ENCODE measurements at regions not wholly inside any gene's neighbourhood (a gene's known extent, or its start where the extent isn't known, plus 50 kb on each side); places are given as distances from the start of the nearest gene placed in this dataset.

DNA sequence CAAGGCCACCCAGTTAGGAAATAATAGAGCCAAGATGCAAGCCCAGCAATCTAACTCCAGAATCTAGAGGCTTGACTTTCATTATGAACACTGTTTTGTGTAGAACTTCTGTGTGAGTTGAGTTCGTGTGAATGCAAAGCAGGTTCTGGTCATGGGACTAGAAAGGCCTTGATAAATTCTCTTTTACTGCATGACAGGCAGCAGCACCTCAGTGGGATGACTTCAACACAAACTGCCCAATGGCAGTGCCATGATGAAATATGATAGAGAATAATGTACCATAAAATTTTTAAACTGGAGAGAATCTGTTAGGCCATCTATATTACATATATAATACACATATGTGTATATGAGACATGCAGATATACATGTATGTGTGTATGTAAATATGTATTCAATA lies 214.5 kb downstream of the KLF5 start:
- no peak for DNase-seq (ENCODE audit: low read depth in 2 of 2)

DNA sequence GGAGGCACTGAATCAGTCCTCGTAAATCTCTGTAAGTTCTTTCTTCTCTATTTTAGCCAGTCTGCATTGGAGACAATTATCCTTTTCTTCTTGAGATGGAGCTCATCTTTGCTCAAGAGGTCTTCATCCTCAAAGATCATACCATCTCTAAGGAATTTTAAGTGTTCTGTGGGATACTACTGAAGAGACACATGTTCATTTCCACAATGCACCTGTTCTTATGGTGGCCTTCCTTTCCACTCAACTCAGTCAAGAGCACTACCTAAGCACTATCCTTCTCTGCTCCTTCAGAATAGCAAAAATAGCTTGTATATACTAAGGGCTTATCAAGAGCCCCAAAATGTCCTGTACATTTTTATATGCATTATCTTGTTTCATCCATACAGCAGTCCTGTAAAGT lies 214.0 kb downstream of the KLF5 start:
- no peak for DNase-seq (ENCODE audit: low read depth in 2 of 2)

DNA sequence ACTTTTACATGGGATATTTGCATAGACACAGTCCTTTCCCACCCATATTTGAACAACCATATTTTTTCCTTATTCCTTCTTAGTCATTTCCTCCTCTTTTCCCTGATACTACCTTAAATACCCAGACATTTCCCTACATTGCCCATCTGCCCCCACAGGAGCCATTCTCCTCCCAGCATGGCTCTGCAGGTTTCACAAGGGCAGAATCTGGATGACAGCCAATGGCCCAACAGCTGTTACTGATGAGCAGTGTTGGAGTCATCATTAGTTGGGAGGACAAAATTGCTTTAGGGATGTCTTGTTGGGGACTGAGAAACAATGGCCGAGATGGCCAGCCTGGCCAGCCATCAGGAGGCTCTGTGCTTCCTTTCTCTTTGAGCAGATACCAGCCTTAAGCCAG lies 209.5 kb downstream of the KLF5 start:
- no peak for DNase-seq (ENCODE audit: low read depth in 2 of 2)

DNA sequence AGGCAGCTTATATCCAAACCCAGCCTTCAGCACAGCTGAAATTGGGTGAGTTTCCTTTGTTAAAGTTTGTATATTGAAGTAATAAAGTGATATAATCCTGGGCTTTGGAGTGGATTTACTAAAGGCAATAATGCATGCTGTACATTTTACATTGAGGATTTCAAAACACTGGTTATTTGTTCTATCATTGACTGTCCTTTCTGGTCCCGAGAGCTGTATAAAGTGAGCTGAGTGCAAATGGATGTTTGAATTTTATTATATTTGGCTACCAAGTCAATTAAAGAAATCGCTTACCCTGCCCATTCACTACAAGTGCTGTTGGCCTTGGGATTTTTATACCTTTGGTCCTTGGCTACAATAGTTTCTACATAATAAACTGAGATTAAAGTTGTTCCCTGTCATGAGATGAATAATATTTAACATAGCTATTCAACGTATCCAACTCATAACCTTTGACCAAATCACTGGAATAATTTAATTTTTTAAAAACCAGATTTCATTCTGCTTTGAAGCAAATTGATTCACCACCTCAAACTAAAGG lies 207.9 kb downstream of the KLF5 start:
- DNase-seq (ENCODE audit: low read depth in 2 of 2): no peak

DNA sequence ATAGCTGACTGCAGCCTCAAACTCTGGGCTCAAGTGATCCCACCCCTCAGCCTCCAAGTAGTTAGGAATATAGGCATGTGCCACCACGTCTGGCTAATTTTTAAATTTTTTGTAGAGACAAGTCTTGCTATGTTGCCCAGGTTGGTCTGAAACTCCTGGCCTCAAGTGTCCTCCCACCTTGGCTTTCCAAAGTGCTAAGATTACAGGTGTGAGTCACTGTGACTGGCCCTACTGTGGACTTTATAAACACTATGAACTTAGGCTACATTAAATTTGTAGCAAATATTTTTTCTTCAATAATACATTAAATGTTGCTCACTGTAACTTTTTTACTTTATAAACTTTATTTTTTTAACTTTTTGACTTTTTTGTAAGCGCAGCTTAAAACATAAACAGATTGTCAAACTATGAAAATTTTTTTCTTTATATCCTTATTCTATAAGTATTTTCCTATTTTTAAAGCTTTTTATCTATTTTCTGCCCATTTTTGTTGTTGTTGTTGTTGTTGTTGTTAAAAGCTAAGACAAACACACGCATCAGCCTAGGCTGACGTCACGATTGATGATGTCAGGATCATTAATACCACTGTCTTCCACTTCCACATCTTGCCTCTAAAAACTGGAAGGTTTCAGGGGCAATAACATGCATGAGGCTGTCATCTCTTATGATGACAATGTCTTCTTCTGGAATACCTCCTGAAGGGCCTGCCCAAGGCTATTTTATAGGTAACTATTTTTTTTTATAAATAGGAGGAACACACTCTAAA lies 204.2 kb downstream of the KLF5 start:
- DNase-seq (ENCODE audit: low read depth in 2 of 2): no peak

DNA sequence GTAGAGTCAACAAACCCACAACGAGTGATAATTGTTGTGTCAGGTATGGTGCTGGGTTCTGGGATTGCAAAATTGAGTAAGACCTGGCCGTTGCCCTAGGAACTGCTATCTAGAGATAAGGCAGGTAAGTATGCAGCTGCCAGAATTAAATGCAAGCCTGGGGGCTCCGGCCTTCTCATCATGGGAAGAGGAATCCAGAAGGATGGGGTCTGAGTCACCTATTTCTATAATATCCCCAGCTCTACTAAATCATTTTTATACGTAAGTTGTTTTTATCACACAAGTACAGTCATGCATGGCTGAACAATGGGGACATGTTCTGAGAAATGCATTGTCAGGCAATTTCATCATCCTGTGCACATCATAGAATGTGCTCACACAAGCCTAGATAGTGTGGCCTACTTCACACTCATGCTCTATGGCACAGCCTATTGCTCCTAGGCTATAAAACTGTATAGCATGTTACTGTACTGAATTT lies 203.0 kb downstream of the KLF5 start:
- DNase-seq (ENCODE audit: low read depth in 2 of 2): no peak

DNA sequence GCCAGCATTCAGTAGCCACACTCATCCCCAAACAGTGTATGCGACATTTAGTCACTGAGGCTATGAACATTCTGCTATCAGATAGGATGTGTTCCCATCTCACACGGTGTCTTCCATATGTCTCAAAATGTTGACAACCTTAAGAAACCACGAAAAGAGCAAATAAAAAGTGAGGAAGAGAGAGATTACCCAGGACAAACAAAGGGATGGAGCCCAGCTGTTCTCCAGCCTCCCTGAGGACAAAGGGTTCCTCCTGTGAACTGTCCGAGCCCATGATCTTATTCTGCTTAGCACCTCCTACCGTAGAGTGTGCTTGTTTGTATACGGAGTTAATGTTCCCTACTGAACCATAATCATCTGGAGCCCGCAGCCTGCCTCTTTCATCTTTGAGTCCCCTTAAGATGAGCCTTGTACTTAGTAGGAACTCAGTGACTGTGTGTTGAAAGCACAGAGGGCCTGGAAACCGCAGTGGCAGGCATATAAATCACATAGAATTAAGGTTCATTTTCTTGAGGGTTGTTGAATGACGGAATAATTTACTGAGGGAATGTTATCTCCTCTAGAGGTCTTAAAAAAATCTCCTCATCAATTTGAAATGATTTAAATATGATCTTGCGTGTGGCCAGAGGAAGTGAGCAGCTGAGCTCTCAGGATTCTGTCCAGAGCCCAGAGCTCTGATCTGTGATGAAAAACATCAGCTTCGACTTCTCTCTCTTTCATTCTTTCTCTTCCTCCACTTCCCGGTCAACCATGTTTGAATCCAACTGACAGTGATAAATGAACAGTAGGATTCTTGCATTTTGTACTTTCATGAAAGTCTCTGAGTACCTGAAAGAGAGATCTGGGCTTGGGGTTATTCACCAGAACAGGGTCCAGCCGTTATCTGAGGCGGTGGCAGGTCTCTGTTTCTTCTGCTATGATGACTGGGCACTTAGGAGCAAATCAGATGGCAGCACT lies 200.5 kb downstream of the KLF5 start:
- DNase-seq (ENCODE audit: low read depth in 2 of 2): no peak

DNA sequence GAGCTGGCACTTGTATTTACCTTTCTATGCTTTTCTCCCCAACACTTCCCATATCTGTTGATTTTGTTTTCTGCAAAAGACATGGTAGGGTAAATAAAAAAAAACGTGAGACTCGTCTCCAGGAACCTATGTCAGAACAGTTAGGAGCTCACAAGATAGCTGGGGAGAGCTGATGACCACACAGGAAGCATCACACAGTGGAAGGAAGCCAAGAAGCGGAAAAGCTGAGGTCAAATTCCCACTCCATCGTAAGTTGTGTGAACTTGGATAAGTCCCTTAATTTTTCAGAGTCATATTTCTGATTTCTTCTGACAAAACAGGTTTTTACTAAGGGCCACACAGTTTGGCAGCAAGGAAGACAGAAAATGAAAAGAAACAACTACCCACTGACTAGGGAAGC lies 199.6 kb downstream of the KLF5 start:
- DNase-seq (ENCODE audit: low read depth in 2 of 2): no peak

DNA sequence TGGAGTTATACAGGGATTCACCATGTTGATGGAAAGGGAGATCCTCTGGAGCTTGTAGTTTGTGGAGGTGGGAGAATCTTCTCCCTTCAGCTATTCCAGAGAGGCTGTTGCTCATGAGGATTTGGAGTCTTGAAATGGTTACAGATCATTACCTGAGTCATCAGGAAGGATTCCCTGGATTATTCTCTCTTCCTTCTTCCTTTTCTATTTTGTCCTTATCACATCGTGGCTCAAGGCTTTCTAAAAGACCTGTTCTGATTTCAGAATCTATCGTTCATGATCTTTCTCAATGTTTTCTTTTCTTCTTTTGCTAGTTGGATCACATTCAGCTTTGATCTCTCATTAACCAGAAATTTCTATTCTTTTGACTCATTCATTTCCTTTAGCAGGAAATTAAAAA lies 196.0 kb downstream of the KLF5 start:
- peak in 1 of 2 donors; percentile 12 for DNase-seq (ENCODE audit: low read depth in 2 of 2)

DNA sequence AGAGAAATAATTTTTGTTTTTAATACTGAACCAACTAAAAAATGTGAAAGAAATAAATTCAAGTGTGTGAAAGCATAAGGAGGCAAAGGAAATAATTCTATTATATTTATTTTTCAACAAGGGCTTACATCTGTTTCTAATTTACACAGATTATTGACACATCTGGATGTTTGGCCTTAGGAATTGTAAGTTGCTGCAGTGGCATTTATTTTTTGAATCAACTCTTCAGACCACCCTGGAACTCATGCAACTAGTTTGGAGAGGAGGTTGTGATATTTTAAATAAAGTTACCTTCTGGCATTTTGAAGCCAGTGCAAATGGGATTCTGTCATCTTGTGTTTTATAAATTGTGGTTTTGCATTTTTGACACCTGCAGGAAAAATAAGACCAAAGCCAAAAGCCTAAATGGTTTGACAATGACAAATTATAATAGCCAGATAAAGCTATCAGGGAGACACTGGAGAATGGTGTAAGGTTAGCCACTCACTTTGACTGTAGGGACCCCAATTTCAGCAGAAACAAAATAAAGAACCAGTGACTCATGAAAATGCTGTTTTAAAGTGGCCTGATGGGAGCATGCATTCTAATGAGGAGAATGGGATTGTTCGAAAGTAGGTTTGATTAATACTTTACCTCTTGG lies 192.9 kb downstream of the KLF5 start:
- no peak for DNase-seq (ENCODE audit: low read depth in 2 of 2)

DNA sequence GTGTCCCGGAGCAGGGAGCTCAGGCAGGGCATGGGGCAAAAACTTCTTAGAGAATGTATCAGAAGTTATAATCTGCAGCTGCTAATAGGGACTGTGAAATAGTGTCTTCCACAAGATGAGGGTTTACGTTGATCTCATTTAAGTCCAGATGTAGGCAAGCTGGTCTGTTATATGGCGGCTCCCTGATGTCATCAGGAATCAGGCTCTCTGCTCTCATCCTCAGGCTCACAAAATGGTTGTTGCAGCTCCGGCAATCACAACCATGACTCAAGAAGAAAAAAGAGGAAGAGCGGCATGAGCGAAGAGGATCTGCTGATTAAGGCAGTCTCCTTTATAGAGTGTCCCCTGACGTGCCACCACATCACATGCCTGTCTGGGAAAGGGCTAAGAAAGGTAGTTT lies 191.3 kb downstream of the KLF5 start:
- DNase-seq (ENCODE audit: low read depth in 2 of 2): no peak

DNA sequence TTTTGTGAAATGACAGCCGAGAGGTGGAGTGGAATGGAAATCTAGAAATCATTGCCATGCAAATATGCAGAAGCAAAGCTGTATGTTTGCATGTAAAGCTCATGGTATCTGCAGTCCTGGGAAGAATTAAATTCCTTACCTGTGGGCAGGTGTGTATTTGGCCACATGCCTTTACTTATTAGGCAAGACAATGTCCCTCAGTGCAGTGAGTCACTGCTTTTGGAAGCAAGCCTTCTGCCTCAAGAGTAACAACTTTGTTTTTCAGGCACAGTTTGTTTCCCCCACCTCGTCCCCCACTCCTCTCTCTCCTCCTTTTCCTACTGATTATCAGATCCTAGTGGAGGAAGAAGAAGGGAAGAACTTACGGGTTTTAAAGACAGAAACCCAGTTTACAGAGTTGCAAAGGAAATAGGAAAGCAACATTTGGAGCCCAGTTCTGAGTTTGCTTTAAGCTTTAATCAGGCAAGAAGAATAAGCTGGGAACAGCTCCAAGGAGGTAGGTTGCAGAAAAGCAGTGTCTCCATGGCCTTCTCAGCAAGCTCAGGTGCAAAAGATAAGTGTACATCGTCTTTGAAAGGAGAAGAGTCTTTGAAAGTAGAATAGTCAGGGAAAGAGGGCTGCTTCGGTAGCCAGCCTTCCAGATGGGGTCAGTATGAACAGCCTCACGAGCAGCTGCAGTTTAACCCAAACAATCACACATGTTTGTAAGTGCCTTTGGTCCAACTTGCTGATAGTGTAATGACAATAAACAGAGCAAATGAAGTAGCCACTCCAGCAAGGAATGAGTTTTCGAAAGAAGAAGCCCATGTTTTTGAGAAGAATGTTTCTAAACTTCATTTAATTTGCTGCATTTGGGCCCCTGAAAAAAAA lies 190.1 kb downstream of the KLF5 start:
- no peak for DNase-seq (ENCODE audit: low read depth in 2 of 2)

DNA sequence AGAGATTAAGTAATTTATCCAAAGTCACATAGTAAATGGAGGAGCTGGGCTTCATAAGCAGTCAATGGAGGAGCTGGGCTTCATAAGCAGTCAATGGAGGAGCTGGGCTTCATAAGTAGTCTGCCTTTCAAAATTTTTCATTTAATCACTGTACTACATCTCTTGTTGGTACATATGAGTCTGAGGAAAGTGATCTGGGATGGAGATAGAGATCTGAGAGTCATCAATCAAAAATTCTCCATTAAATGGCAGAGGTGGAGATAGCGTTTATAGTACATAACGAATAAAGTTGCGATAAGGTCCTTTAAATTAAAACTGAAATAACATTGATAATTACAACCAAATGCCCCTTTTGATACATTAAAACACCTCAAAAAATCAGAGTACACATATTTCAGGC lies 189.3 kb downstream of the KLF5 start:
- DNase-seq (ENCODE audit: low read depth in 2 of 2): no peak

DNA sequence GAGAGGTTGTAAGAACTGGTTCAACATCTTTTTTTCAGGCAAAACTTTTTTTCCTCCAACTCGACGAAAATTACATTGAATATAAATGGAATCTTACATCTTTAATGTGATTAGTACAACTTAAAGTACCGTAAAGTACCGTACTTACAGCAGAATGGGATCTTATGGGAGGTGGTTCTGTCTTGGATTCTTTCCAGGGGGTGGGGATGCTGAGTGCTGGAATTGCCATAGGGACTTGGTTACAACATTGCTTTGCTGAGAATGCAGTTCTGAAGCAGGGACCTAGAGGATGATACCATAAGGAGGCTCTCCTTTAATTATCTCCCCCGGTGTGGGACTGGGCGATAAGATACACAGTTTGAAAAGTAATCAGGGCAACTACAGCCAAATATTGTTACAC lies 186.4 kb downstream of the KLF5 start:
- no peak for DNase-seq (ENCODE audit: low read depth in 2 of 2)

DNA sequence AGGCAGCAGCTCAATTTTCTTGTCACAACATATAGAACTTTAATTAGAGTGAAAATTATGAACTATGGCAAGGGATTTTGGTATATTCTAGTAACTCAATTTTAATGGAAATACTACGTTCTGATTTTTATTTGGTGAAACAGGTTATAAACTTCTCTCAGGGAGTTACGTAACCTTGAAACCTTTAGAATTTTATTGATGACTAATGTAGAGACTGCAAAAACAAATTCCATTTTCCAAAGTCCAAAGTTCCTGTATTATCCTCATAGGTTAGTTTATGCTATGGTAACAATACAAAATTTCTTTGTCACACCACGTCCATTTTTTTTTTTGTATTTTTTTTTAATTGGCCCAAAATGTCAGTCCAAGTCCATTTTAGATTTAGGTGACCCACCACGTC lies 185.7 kb downstream of the KLF5 start:
- no peak for DNase-seq (ENCODE audit: low read depth in 2 of 2)

DNA sequence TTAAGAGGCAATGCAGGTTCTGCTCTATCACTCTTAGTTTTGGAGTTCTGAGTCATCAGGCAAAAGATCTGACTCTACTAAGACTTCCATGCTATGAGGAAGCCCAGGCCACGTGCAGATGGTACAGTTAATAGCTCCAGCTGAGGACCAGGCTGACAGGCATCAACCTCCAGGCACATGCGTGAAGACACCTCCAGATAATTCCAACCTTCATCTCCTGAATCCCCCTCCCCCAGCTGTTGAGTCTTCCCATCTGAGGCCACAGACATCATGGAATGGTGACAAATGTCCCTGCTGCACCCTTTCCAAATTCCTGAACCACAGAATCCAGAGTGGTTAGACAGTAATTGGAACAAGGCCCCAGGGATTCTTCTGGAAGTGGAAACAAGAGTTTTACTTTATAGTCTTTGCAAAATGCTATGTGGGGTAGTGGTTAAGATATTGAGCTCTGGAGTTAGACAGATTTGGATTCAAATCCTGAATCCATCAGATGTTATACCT lies 183.8 kb downstream of the KLF5 start:
- DNase-seq (ENCODE audit: low read depth in 2 of 2): no peak

DNA sequence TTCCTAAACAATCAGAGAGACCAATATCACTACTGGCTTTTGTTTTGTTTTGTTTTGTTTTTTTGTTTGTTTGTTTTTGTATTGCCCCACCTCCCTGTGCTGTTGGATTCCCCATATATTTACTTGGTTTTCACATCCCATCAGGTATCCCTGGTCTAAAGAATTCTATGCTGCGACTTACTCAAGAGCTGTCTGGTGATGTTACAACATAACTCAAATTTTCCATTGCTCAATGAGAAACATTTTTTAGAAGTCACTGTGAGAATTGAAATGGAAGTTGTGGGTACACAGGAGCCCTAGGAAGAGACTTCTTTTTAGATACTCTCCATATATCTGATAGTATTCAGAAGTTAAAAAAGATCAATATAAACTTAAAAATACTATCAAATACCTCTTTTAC lies 181.4 kb downstream of the KLF5 start:
- DNase-seq (ENCODE audit: low read depth in 2 of 2): no peak

DNA sequence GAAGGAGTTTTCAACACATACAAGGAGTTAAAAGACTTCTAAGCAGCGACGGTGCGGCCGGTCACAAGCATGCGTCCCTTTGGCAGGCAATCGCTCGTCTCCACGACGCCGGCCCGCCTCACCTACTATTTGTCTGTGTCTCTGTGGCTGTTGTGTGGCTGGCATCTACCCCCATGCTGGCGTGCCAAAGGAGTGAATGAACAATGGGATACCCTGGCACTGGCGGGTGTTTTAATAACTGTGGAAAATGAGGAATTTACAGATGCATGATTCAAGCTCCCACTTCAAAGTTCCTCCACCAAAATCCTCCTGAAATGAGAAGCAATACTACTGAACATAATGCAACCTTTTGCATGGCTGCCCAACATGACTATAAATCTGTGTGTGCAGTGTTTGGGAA lies 176.6 kb downstream of the KLF5 start:
- DNase-seq (ENCODE audit: low read depth in 2 of 2): no peak

DNA sequence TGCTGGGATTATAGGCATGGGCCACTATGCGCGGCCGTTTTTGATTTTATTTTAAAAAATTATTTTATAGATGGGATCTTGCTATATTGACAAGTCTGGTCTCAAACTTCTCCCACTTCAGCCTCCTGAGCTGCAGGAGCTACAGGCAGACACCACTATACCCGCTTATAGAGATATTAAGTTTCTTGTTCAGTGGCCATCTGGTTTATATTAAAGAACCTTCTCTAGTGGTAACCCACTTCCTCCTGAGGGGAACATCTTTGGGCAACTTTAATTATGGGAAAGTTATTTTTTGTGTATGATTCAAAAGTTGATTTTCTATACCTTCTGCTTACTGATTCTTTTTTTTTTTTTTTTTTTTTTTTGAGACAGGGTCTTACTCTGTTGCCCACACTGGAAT lies 172.7 kb downstream of the KLF5 start:
- no peak for DNase-seq (ENCODE audit: low read depth in 2 of 2)

DNA sequence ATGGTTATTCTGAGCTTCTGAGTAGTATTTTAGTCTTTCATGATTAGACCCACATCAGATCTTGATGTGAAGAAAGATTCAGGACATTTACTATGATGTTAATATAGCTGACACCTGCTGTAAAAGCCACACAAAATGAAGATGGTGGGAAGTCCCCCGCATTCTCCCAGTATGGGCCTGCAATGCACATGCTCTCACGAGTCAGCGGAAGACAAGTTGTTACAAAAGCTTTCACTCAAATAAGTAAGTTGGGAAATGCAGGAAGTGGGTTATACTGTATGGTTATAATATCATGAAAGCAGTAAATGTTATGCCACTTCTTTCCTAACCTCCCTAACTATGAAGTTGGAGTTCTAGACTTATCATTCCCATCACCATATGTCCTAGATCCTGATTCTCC lies 171.9 kb downstream of the KLF5 start:
- no peak for DNase-seq (ENCODE audit: low read depth in 2 of 2)

DNA sequence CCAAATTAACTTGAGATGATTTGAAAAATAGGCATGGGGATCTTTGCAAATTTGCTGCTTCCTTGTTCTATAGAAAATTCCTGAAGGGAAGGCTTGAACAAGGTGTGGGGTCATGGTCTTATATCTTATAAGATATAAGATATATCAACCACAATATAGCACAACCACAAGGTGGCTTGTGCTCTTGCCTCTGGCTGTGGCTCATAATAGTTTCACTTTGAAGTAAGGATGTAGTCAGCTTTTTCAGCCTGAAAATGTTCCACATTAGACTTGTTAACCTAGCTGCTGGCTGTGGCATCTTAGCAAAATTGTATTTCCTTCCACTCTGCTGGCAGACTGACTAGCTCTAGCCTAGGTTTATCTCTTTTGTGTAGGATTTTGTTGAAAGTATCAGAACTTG lies 169.7 kb downstream of the KLF5 start:
- peak in 1 of 2 donors; percentile 18 for DNase-seq (ENCODE audit: low read depth in 2 of 2)

Data from lung microvascular endothelial cell (primary cell).